Astrocyte of the cerebellum (primary cell): ENCODE measurements at regions not wholly inside any gene's neighbourhood (a gene's known extent, or its start where the extent isn't known, plus 50 kb on each side); places are given as distances from the start of the nearest gene placed in this dataset.

ENCODE experiments used
- DNase-seq: peaks from one replicate; pipeline ENCODE4 v3.0.0-alpha.2; 2011; ENCODE audit warnings: low read depth
- H3K4me3 ChIP-seq: 2 replicates; pipeline ENCODE4 v1.5.1; 2011; ENCODE audit warnings: mild to moderate bottlenecking, low read depth, low read length, moderate library complexity
- CTCF ChIP-seq: IDR thresholded peaks from 2 replicates; pipeline ENCODE4 v1.5.1; 2012; ENCODE audit warnings: low read length, low read depth, moderate library complexity, mild to moderate bottlenecking; ENCODE audit errors: missing control alignments
- in situ Hi-C: cut with HindIII; loops from 2 replicates; pipeline ENCODE4 v1.10.0; 2017; ENCODE audit warnings: low sequenced_read_pairs

DNA sequence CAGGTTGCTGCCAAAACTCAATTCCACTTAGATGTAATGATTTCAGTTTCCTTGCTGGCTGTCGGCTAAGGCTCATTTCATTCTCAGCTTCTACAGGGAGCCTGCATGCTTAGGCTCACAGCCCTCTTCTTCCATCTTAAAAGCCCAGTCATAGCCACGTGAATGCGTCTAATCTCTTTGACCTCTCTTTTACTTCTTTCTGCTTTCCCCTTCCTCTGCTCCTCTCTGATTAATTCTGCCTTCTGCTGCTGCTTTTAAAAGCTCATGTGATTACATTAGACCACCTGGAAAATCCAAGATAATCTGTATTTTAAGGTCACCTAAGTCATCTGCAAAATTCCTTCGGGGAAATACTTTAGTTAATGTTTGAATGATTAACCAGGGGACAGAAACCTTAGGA lies 812.8 kb upstream of the BRINP3 start:
- no peak for DNase-seq
- in situ Hi-C loops, result no loop called here
- no peak overlapping the region for H3K4me3 ChIP-seq
- no peak for TF ChIP-seq CTCF

DNA sequence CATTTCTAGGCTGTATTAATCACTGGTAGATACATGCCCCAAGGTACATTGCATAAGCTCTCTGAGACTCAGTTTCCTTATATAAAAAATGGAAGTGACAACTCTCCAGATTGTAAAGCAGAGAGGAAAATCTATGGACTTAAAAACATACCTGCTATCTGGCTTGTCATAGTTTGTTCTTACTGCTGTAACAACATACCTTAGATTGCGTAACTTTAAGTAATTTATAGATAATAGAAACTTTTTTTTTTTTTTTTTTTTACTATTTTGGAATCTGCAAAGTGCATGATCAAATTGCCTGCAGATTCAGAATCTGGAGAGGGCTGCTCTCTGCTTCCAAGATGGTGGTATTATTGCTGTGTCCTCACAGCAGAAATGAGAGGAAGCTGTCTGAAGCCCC lies 827.7 kb upstream of the BRINP3 start:
- in situ Hi-C loops, result no loop called here
- no peak overlapping the region for H3K4me3 ChIP-seq
- no peak for DNase-seq
- TF ChIP-seq CTCF, result no peak

DNA sequence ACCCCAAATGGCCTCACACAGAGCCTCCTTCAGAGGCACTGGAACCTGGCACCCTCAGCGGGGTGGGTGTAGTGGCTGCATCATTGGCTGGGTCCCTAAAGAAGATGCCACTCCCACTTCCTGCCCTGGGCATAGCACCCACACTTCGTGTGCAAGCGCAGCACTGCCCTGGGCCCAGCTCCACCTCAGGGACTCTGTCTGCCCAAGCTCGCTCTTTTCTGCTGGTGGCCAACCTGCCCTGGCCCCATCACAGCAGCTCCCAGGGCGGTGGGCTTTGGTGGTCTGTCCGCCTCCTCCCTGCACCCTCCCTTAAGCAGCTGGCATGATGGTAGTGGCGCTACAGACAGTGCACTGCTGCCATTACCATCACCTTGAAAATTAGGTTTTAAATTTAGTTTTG lies 829.3 kb upstream of the BRINP3 start:
- no peak for TF ChIP-seq CTCF
- H3K4me3 ChIP-seq, result no peak overlapping the region
- no peak for DNase-seq
- in situ Hi-C loops, result no loop called here

- in situ Hi-C loops, result no loop called here
- DNase-seq, result no peak
- no peak for TF ChIP-seq CTCF
- no peak overlapping the region for H3K4me3 ChIP-seq
These were observed 838.2 kb upstream of the RGS18 start for GRCh38 chr1:191320062-191320461.

- DNase-seq, result no peak
- H3K4me3 ChIP-seq, result no peak overlapping the region
- in situ Hi-C loops, result no loop called here
- TF ChIP-seq CTCF, result no peak
These were observed 830.4 kb upstream of the RGS18 start for GRCh38 chr1:191327868-191328267.

- H3K4me3 ChIP-seq, result no peak overlapping the region
- DNase-seq, result peak; percentile 22
- TF ChIP-seq CTCF, result no peak
- in situ Hi-C loops, result no loop called here
These were observed 814.4 kb upstream of the RGS18 start for GRCh38 chr1:191343816-191344215.

GRCh38 chr1:191346381-191346780 lies 811.9 kb upstream of the RGS18 start:
- DNase-seq, result no peak
- in situ Hi-C loops, result no loop called here
- TF ChIP-seq CTCF, result no peak
- no peak overlapping the region for H3K4me3 ChIP-seq
